GM12878 (cell line): ENCODE measurements at regions not wholly inside any gene's neighbourhood (a gene's known extent, or its start where the extent isn't known, plus 50 kb on each side); places are given as distances from the start of the nearest gene placed in this dataset.

Source experiments
- ATAC-seq: fragments of 200-7000 bp; cut with Tn5 transposase; 3 replicates; pipeline ENCODE4 v1.9.1; 2020; ENCODE audit warnings: mild to moderate bottlenecking, moderate library complexity
- BruUV-seq: library from RNA; stranded (reverse); fragments of 400-500 nt; replicated peaks from 2 replicates; lab custom pipeline; 2021; lab: Mats Ljungman, UMichigan
- CTCF ChIA-PET: fragments of 300-600 bp; sonication (Branson Sonifier 250); formaldehyde crosslinking; extraction: SDS; loops from one replicate; lab custom pipeline; 2021; ENCODE audit warnings: inconsistent platforms; lab: Yijun Ruan, JAX
- POLR2A ChIA-PET: fragments of 350-600 bp; formaldehyde crosslinking; extraction: SDS; loops from one replicate; lab custom pipeline; 2021; ENCODE audit warnings: inconsistent platforms; lab: Charles Lee
- RAD21 ChIA-PET: fragments of 300-600 bp; sonication (Branson Sonifier 250); formaldehyde crosslinking; loops from one replicate; lab custom pipeline; 2023; ENCODE audit warnings: antibody characterized with exemption; ENCODE audit not compliant: unreplicated experiment; lab: Charles Lee
- SMC1A ChIA-PET: fragments of 300-600 bp; sonication (Branson Sonifier 250); formaldehyde crosslinking; loops from one replicate; lab custom pipeline; 2023; ENCODE audit not compliant: unreplicated experiment, uncharacterized antibody; lab: Charles Lee
- DNase-seq: peaks from one replicate; pipeline ENCODE4 v3.0.0-alpha.2; 2011; ENCODE audit warnings: low read depth, low spot score
- FAIRE-seq: peaks from 3 replicates; lab custom pipeline; 2011; peaks lifted over from hg19 to GRCh38; lab: Jason Lieb, UNC
- H2AFZ ChIP-seq: 2 replicates; pipeline ENCODE4 v1.6.0; 2011; ENCODE audit warnings: low read depth, low read length, control low read depth; ENCODE audit not compliant: control insufficient read depth
- H3K27ac ChIP-seq: 2 replicates; pipeline ENCODE4 v1.5.1; 2011; ENCODE audit warnings: control low read depth; ENCODE audit not compliant: control insufficient read depth, insufficient read depth
- H3K27me3 ChIP-seq, 2 experiments: replicated peaks in 1 of 2; 2 replicates each; pipeline versions ENCODE4 v1.6.0 to v1.6.1; 2011; ENCODE audit warnings: low read length in 1 of 2; ENCODE audit not compliant: control insufficient read depth in 2 of 2, insufficient read depth in 2 of 2
- H3K36me3 ChIP-seq, 2 experiments: 2 replicates each; pipeline ENCODE4 v1.5.1; 2011; ENCODE audit warnings: low read length in 1 of 2; ENCODE audit not compliant: control insufficient read depth in 2 of 2, insufficient read depth in 2 of 2
- H3K4me1 ChIP-seq: 2 replicates; pipeline ENCODE4 v1.6.1; 2011; ENCODE audit warnings: mild to moderate bottlenecking, low read length, moderate library complexity, mixed read lengths; ENCODE audit not compliant: control insufficient read depth, insufficient read depth
- H3K4me2 ChIP-seq: 2 replicates; pipeline ENCODE4 v1.6.0; 2011; ENCODE audit warnings: control low read depth; ENCODE audit not compliant: control insufficient read depth, insufficient read depth
- H3K4me3 ChIP-seq: fragments of 200-600 bp; sonication (generic); 2 replicates; pipeline ENCODE4 v1.5.1; 2016
- H3K79me2 ChIP-seq: 2 replicates; pipeline ENCODE4 v1.6.0; 2011; ENCODE audit warnings: low read length; ENCODE audit not compliant: control insufficient read depth, insufficient read depth
- H3K9ac ChIP-seq: 2 replicates; pipeline ENCODE4 v1.8.0; 2011; ENCODE audit warnings: low read length, control low read depth, mixed read lengths; ENCODE audit not compliant: control insufficient read depth, insufficient read depth
- H3K9me3 ChIP-seq: replicated peaks from 3 replicates; pipeline ENCODE4 v1.5.1; 2011; ENCODE audit warnings: mild to moderate bottlenecking, low read length; ENCODE audit not compliant: control insufficient read depth, insufficient read depth
- H4K20me1 ChIP-seq: 2 replicates; pipeline ENCODE4 v1.6.0; 2011; ENCODE audit not compliant: control insufficient read depth, insufficient read depth
- FOS ChIP-seq: IDR thresholded peaks from 3 replicates; pipeline ENCODE4 v1.6.1; 2011; ENCODE audit warnings: borderline replicate concordance; ENCODE audit not compliant: insufficient read length; ENCODE audit errors: extremely low read depth
- NR2C1 ChIP-seq: fragments of 450-650 bp; IDR thresholded peaks from 2 replicates; pipeline ENCODE4 v1.6.1; 2017; ENCODE audit warnings: antibody characterized with exemption, mild to moderate bottlenecking, moderate library complexity
- RELA ChIP-seq: fragments of 450-650 bp; IDR thresholded peaks from 2 replicates; pipeline ENCODE4 v1.8.0; 2014; ENCODE audit warnings: borderline replicate concordance; ENCODE audit not compliant: partially characterized antibody
- TCF7 ChIP-seq: IDR thresholded peaks from 2 replicates; pipeline ENCODE4 v1.6.1; 2014; ENCODE audit warnings: antibody characterized with exemption, borderline replicate concordance
- ZNF207 ChIP-seq: fragments of 450-650 bp; IDR thresholded peaks from 2 replicates; pipeline ENCODE4 v1.6.1; 2014; ENCODE audit warnings: antibody characterized with exemption, mild to moderate bottlenecking, borderline replicate concordance
- WGBS: methylation state at CpG from one replicate; pipeline ENCODE4 v1.1.6; 2016; ENCODE audit warnings: low lambda C conversion rate; ENCODE audit not compliant: insufficient replicate concordance, insufficient coverage; ENCODE audit errors: missing lambda C conversion rate; 5-methylcytosine and 5-hydroxymethylcytosine counted together
- in situ Hi-C: fragments of 300-500 bp; cut with MboI; formaldehyde crosslinking; loops from 9 replicates; pipeline ENCODE4 v1.14.3; 2018; ENCODE audit warnings: mixed read lengths
- intact Hi-C: fragments of 100-400 bp; cut with micrococcal nuclease; formaldehyde crosslinking; loops from one replicate; pipeline ENCODE4 v1.14.2; 2022; ENCODE audit not compliant: unreplicated experiment
- TF ChIP-seq, protein P1 (sequence below): fragments of 450-650 bp; IDR thresholded peaks from 2 replicates; pipeline ENCODE4 v1.6.1; 2017; ENCODE audit warnings: low read depth, mild to moderate bottlenecking, moderate library complexity
- TF ChIP-seq, protein P2 (sequence below), 3 experiments: IDR thresholded peaks in 2 of 3; conservative IDR thresholded peaks in 1 of 3; 2 replicates each; pipeline ENCODE4 v1.5.1; 2011; ENCODE audit warnings: low read depth in 3 of 3, low read length in 3 of 3, mild to moderate bottlenecking in 3 of 3, control low read depth in 2 of 3, moderate library complexity in 2 of 3, inconsistent platforms in 1 of 3, mixed read lengths in 1 of 3; ENCODE audit not compliant: control insufficient read depth in 2 of 3, insufficient read depth in 1 of 3; ENCODE audit errors: extremely low read depth in 1 of 3
- TF ChIP-seq, protein P3 (sequence below): IDR thresholded peaks from 2 replicates; pipeline ENCODE4 v1.6.1; 2011; ENCODE audit warnings: low read depth, low read length, improper control_type of control experiment, borderline replicate concordance

DNA sequence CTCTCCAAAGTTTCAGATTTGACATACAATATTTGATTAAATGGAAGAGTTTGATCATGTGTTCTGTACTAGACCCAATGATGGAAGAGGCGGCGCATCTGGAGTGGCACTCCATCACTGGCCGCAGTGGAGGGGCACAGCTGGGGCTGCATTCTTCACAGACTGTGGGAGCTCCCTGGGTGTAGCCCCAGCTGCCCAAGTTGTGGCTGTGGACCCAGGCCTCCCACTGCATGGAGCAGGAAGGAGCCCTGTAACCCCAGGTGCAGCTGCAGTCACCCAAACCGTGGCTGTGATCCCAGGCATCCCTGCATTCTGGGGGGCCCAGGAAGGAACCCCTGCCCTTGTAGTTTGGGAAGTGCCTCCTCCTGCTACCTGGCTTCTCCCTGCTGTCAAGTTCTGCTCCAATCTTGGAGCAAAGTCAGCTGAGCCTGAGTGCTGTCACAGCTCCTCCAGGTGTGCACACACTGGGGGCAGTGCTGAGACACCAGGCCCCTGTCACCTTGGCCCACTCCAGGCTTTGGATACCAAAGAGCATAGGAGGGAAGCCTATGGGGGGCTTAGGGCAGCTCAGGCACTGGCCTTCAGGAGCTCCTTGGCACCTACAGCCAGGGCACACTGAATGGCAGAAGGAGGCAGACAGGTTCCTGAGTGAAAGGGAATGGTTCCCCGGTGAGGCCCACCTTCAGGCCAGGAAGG, 651.9 kb upstream of the BCHE start:
- POLR2A ChIA-PET: no interaction called here

More for the DNA sequence above, 651.9 kb upstream of the BCHE start:
- ATAC-seq: no peak
- H3K4me3 ChIP-seq: no peak overlapping the region
- H3K36me3 ChIP-seq: no peaks in the 10 kb centered on the region
- FAIRE-seq: no peak
- SMC1A ChIA-PET: no interaction called here
- H3K27ac ChIP-seq: no peak overlapping the region
- H3K9ac ChIP-seq: no peak overlapping the region
- WGBS: 63% methylated on average over 5 of the region's 5 CpGs
- DNase-seq: no peak
- no peak for TF ChIP-seq FOS
- TF ChIP-seq, protein P1, sequence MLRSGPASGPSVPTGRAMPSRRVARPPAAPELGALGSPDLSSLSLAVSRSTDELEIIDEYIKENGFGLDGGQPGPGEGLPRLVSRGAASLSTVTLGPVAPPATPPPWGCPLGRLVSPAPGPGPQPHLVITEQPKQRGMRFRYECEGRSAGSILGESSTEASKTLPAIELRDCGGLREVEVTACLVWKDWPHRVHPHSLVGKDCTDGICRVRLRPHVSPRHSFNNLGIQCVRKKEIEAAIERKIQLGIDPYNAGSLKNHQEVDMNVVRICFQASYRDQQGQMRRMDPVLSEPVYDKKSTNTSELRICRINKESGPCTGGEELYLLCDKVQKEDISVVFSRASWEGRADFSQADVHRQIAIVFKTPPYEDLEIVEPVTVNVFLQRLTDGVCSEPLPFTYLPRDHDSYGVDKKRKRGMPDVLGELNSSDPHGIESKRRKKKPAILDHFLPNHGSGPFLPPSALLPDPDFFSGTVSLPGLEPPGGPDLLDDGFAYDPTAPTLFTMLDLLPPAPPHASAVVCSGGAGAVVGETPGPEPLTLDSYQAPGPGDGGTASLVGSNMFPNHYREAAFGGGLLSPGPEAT: no peak
- TF ChIP-seq, protein P2, sequence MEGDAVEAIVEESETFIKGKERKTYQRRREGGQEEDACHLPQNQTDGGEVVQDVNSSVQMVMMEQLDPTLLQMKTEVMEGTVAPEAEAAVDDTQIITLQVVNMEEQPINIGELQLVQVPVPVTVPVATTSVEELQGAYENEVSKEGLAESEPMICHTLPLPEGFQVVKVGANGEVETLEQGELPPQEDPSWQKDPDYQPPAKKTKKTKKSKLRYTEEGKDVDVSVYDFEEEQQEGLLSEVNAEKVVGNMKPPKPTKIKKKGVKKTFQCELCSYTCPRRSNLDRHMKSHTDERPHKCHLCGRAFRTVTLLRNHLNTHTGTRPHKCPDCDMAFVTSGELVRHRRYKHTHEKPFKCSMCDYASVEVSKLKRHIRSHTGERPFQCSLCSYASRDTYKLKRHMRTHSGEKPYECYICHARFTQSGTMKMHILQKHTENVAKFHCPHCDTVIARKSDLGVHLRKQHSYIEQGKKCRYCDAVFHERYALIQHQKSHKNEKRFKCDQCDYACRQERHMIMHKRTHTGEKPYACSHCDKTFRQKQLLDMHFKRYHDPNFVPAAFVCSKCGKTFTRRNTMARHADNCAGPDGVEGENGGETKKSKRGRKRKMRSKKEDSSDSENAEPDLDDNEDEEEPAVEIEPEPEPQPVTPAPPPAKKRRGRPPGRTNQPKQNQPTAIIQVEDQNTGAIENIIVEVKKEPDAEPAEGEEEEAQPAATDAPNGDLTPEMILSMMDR (IDR thresholded peaks at IDR 0.05 in 2 of 3, conservative IDR thresholded peaks at IDR 0.05 in 1 of 3; ENCODE audit: control insufficient read depth in 2 of 3, extremely low read depth in 1 of 3, insufficient read depth in 1 of 3, low read depth in 3 of 3, low read length in 3 of 3): no peak
- TF ChIP-seq NR2C1: no peak
- TF ChIP-seq TCF7: no peak
- TF ChIP-seq ZNF207: no peak
- no peak for TF ChIP-seq RELA
- TF ChIP-seq, protein P3, sequence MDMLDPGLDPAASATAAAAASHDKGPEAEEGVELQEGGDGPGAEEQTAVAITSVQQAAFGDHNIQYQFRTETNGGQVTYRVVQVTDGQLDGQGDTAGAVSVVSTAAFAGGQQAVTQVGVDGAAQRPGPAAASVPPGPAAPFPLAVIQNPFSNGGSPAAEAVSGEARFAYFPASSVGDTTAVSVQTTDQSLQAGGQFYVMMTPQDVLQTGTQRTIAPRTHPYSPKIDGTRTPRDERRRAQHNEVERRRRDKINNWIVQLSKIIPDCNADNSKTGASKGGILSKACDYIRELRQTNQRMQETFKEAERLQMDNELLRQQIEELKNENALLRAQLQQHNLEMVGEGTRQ: no peak
- TF ChIP-seq, all 136 proteins: peak for 0
- Histone ChIP-seq H4K20me1 (no peaks in the 10 kb centered on the region), H3K4me1 (no peaks in the 10 kb centered on the region), H3K9me3 (no peaks in the 10 kb centered on the region), H3K79me2 (no peaks in the 10 kb centered on the region), H3K27me3 (no peaks in the 10 kb centered on the region), H3K4me2 (no peak overlapping the region), H2AFZ (no peak overlapping the region)
- intact Hi-C loops: no loop called here
- ChIA-PET RAD21 (no interaction called here), CTCF (no interaction called here)
- in situ Hi-C loops: no loop called here
- BruUV-seq: no TSS peak
